IPS DF 19.7 (cell line): ENCODE measurements at regions not wholly inside any gene's neighbourhood (a gene's known extent, or its start where the extent isn't known, plus 50 kb on each side); places are given as distances from the start of the nearest gene placed in this dataset.
"Not testable (repeated sequence)": the region's sequence is repeated elsewhere in the genome, so short reads cannot be mapped to it uniquely, and the experiment has no call there.

Source experiments
- DNase-seq: peaks from one replicate; pipeline ENCODE4 v3.0.0-alpha.2; 2013; ENCODE audit warnings: low read depth, low spot score

- DNase-seq = no peak
These were observed 146.2 kb upstream of the MTPN start for GRCh38 chr7:136123352-136123751.

- no peak for DNase-seq
These were observed 144.9 kb upstream of the MTPN start for GRCh38 chr7:136122026-136122425.

GRCh38 chr7:136117539-136117938 is 140.4 kb upstream of the MTPN start:
- no peak for DNase-seq

GRCh38 chr7:136116186-136116585 is 139.0 kb upstream of the MTPN start:
- DNase-seq = no peak

- DNase-seq = peak; percentile 52
These were observed 138.0 kb upstream of the MTPN start for GRCh38 chr7:136114966-136115762.

GRCh38 chr7:136114467-136114866 is 137.3 kb upstream of the MTPN start:
- DNase-seq = not testable (repeated sequence)

- not testable (repeated sequence) for DNase-seq
These were observed 131.9 kb upstream of the MTPN start for GRCh38 chr7:136109037-136109436.

GRCh38 chr7:136105191-136105590 is 128.0 kb upstream of the MTPN start:
- DNase-seq = no peak

- DNase-seq = no peak
These were observed 127.1 kb upstream of the MTPN start for GRCh38 chr7:136104269-136104603.

- DNase-seq = no peak
These were observed 126.5 kb upstream of the MTPN start for GRCh38 chr7:136103545-136104268.

- DNase-seq = no peak
These were observed 125.7 kb upstream of the MTPN start for GRCh38 chr7:136102881-136103280.

- not testable (repeated sequence) for DNase-seq
These were observed 115.6 kb upstream of the MTPN start for GRCh38 chr7:136092714-136093113.

- DNase-seq = no peak
These were observed 110.7 kb upstream of the MTPN start for GRCh38 chr7:136087881-136088280.

GRCh38 chr7:136086712-136087111 is 109.6 kb upstream of the MTPN start:
- peak; percentile 78 for DNase-seq

GRCh38 chr7:136079934-136080333 is 102.8 kb upstream of the MTPN start:
- DNase-seq = no peak

GRCh38 chr7:136079478-136079892 is 102.3 kb upstream of the MTPN start:
- DNase-seq = no peak

- no peak for DNase-seq
These were observed 101.9 kb upstream of the MTPN start for GRCh38 chr7:136079066-136079465.

GRCh38 chr7:136078630-136079029 is 101.5 kb upstream of the MTPN start:
- no peak for DNase-seq

GRCh38 chr7:136076954-136077353 is 99.8 kb upstream of the MTPN start:
- no peak for DNase-seq

GRCh38 chr7:136074843-136075242 is 97.7 kb upstream of the MTPN start:
- DNase-seq = no peak

- no peak for DNase-seq
These were observed 95.3 kb upstream of the MTPN start for GRCh38 chr7:136072447-136072846.

GRCh38 chr7:136070736-136071505 is 93.8 kb upstream of the MTPN start:
- DNase-seq = no peak
